ENCODE measurements at regions not wholly inside any gene's neighbourhood (a gene's known extent, or its start where the extent isn't known, plus 50 kb on each side); places are given as distances from the start of the nearest gene placed in this dataset.

DNA sequence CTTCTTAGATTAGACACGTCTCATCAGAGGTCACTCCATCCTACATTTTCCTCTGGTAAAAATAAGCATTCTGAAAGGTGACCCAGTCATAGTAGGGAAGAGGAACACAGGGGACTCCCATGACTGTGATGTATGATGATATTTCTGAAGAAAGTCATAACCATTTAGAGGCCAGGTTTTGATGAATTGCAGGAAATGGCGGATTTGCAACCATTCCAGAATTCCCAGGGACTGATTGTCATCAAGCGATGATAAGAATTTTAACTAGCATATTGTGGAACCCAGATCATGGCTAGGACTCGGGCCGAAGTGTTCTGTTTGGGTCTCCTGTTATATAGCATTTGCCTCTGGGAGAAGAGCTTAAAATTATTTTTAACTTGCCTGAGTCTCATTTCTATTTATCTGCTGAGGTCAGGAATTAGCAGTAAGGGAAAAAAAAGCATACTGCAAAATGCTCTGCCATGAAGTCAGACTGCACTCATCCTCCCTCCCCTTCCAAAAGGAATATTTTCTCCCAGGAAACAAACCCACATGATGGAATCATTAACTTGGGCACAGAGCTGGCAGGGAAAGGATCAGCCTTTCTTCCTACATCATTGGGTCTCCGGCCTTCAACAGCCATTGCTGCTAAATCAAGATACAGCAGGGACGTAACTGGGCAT, 286.7 kb downstream of the HLX start:
- no peak for DNase-seq (ENCODE audit: low spot score)
- H3K4me1 ChIP-seq = no peaks in the 10 kb centered on the region
- H3K36me3 ChIP-seq = no peaks in the 10 kb centered on the region
- H3K27me3 ChIP-seq = no peaks in the 10 kb centered on the region
- H3K9me3 ChIP-seq = no peaks in the 10 kb centered on the region
- no peak overlapping the region for H3K27ac ChIP-seq
- TF ChIP-seq, protein P1, sequence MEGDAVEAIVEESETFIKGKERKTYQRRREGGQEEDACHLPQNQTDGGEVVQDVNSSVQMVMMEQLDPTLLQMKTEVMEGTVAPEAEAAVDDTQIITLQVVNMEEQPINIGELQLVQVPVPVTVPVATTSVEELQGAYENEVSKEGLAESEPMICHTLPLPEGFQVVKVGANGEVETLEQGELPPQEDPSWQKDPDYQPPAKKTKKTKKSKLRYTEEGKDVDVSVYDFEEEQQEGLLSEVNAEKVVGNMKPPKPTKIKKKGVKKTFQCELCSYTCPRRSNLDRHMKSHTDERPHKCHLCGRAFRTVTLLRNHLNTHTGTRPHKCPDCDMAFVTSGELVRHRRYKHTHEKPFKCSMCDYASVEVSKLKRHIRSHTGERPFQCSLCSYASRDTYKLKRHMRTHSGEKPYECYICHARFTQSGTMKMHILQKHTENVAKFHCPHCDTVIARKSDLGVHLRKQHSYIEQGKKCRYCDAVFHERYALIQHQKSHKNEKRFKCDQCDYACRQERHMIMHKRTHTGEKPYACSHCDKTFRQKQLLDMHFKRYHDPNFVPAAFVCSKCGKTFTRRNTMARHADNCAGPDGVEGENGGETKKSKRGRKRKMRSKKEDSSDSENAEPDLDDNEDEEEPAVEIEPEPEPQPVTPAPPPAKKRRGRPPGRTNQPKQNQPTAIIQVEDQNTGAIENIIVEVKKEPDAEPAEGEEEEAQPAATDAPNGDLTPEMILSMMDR (IDR thresholded peaks at IDR 0.05) = no peak
- H3K4me3 ChIP-seq = no peak overlapping the region

DNA sequence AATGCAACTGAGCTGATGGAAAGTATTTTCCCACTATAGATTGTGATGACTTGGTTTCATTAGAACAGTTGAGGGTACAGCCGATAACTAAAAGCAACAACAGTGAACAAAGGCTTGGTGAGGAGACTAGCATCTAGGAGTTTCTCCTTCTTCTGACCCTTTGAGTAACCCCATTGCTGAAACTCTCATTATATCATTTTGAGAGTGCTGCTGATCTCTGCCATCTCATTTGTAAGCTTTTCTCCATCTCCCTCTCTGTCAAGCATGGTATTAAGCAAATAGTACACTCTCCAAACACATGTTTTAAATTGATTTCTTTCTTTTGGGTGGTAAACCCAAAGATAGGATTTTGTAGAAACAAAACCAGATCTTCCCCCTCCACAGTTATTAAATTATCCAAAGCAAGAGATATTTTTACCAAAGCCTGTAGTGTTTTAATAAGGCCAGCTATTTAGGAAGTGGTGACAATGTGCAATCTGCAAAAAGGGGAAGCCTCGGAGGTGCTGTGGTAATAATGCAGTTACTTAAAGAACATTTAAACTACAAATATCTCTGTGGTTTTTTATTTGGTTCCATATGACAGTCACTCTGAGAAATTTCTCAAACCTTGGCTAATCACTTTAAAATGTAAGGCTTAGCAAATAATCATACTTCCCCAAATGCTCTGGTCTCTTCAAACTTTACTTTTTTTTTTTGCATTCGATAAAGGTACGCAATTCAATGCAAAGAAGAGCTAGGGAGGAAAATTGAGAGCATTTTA, 287.5 kb downstream of the HLX start:
- H3K4me3 ChIP-seq = no peak overlapping the region
- H3K27me3 ChIP-seq = no peaks in the 10 kb centered on the region
- no peaks in the 10 kb centered on the region for H3K4me1 ChIP-seq
- no peak overlapping the region for H3K27ac ChIP-seq
- H3K9me3 ChIP-seq = peaks cover 0 to 4% of the 10 kb centered on the region in 2 donors
- no peak for DNase-seq (ENCODE audit: low spot score)
- TF ChIP-seq, protein P1 (IDR thresholded peaks at IDR 0.05) = no peak
- H3K36me3 ChIP-seq = no peaks in the 10 kb centered on the region

DNA sequence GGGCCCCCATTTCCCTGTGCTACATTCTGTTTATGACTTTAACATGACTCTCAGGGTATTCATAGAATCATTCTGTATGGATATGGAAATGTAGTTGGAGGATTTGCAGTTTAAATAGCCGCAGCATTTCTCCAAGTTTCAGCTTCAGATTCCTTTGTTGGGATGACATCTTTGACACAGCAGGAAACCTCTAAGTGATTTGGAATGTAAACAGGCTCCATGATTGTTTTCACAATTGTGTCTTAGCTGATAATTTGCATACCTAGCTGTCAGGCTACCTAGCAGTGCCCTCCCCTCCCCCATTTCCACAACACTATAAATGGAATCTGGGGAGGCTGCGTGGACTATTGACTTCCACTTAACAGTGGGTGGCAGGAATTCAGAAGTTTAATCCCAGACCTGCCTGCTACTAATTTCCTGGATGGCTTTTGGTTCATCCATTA, 290.2 kb downstream of the HLX start:
- no peak for DNase-seq (ENCODE audit: low spot score)
- Histone ChIP-seq H3K27me3 (no peaks in the 10 kb centered on the region), H3K4me3 (no peak overlapping the region), H3K27ac (no peak overlapping the region), H3K36me3 (no peaks in the 10 kb centered on the region), H3K4me1 (peaks cover 0 to 2% of the 10 kb centered on the region in 2 donors), H3K9me3 (peaks cover 0 to 10% of the 10 kb centered on the region in 2 donors)
- TF ChIP-seq, protein P1 (IDR thresholded peaks at IDR 0.05) = no peak

DNA sequence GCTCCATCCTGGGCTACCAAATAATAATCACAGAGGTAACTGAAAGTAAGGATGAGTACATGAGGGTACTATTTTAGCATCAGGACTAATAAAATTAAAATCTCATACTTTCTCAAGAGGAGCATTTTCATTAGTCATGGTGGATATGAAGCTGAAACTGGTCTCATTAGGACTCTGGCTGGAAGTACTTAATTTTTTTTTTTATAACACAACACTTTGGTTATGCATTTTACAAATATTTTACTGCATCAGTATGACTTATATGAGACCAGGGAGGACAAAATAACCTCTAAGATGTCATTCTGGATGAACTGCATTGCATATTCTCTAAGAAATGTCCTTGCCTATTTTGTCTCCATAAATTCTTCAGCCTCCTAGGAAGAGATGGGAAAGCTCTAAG, 290.9 kb downstream of the HLX start:
- Histone ChIP-seq H3K27me3 (no peaks in the 10 kb centered on the region), H3K4me1 (peaks cover 0 to 6% of the 10 kb centered on the region in 2 donors), H3K36me3 (no peaks in the 10 kb centered on the region), H3K27ac (no peak overlapping the region), H3K9me3 (peaks cover 0 to 10% of the 10 kb centered on the region in 2 donors), H3K4me3 (no peak overlapping the region)
- DNase-seq (ENCODE audit: low spot score) = no peak
- TF ChIP-seq, protein P1 (IDR thresholded peaks at IDR 0.05) = no peak

DNA sequence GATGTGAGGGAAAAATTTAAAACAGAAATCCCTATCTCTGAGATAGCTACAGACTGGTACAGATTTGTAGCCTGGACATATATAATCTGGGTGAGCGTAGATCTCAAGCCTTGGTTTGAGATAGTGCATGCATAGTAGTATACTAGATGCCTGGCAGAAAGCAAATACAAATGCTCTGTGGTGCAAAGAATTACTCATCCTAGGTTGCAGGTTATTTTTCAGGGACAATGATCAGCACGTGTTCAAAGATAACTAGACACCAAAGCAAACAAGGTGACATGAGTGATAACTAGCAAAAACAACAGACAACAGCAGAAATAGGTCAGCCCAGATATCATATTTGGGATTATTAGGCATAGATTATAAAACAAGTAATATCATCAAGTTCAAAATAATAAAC, 292.5 kb downstream of the HLX start:
- DNase-seq (ENCODE audit: low spot score) = no peak
- TF ChIP-seq, protein P1 (IDR thresholded peaks at IDR 0.05) = no peak
- Histone ChIP-seq H3K27me3 (no peaks in the 10 kb centered on the region), H3K4me1 (peaks cover 0 to 6% of the 10 kb centered on the region in 2 donors), H3K27ac (no peak overlapping the region), H3K4me3 (no peak overlapping the region), H3K9me3 (peaks cover 0 to 10% of the 10 kb centered on the region in 2 donors), H3K36me3 (no peaks in the 10 kb centered on the region)
